ENCODE measurements at regions not wholly inside any gene's neighbourhood (a gene's known extent, or its start where the extent isn't known, plus 50 kb on each side); places are given as distances from the start of the nearest gene placed in this dataset.

DNA sequence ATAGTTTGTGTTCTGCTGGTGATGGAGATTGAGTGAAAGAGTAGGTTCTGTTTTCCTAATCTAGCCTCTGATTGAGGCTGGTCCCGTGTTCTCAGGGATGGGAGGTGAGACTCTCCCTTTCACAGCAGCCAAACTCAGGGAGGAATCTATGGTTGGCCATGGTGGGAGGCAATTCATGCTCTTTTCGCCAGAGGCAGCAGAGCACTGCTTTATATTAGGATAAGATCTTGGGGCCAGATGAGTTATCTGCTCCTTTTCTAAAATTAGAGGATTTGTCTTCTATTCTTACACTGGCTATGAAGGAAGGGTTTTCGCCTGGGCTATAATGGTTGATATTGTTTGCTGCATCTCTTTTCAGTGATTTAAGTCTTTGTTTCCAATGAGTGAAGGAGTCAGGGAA lies 63.9 kb upstream of the NLGN4X start:
- Mint-ChIP-seq H3K27me3 (ENCODE audit: low read depth) (no peaks in the 10 kb centered on the region), H3K27ac (no peak overlapping the region), H3K9me3 (no peaks in the 10 kb centered on the region), H3K36me3 (ENCODE audit: low read depth) (no peaks in the 10 kb centered on the region), H3K4me3 (no peak overlapping the region), H3K4me1 (peaks cover 4% of the 10 kb centered on the region)
- TF ChIP-seq, protein P1, sequence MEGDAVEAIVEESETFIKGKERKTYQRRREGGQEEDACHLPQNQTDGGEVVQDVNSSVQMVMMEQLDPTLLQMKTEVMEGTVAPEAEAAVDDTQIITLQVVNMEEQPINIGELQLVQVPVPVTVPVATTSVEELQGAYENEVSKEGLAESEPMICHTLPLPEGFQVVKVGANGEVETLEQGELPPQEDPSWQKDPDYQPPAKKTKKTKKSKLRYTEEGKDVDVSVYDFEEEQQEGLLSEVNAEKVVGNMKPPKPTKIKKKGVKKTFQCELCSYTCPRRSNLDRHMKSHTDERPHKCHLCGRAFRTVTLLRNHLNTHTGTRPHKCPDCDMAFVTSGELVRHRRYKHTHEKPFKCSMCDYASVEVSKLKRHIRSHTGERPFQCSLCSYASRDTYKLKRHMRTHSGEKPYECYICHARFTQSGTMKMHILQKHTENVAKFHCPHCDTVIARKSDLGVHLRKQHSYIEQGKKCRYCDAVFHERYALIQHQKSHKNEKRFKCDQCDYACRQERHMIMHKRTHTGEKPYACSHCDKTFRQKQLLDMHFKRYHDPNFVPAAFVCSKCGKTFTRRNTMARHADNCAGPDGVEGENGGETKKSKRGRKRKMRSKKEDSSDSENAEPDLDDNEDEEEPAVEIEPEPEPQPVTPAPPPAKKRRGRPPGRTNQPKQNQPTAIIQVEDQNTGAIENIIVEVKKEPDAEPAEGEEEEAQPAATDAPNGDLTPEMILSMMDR (IDR thresholded peaks at IDR 0.05; ENCODE audit: unreplicated experiment in 3 of 3): peak; percentile 12 to 29 (median 23)

DNA sequence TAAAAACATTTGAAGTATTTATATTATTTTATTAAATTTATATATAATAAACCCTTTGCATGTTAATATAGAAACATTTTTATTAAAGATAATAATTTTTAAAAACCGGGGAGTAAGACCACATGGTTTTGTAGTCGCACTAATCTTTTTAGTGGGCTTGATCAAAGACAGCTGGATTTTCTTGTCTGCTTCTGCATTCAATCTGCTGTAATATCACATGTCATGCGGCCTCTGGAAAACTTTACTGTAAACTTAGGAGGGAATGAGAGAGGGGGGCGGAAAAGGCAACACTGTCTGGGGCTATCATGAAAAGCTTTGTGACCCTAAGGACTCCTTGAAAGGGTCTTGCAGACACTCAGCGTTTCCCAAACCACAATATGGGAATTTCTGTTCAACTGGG lies 62.8 kb upstream of the NLGN4X start:
- TF ChIP-seq, protein P1 (IDR thresholded peaks at IDR 0.05; ENCODE audit: unreplicated experiment in 3 of 3): no peak
- Mint-ChIP-seq H3K27me3 (ENCODE audit: low read depth) (no peaks in the 10 kb centered on the region), H3K9me3 (no peaks in the 10 kb centered on the region), H3K36me3 (ENCODE audit: low read depth) (no peaks in the 10 kb centered on the region), H3K4me3 (no peak overlapping the region), H3K27ac (peak overlapping the region in 2 of 3 experiments; percentile 6 to 80), H3K4me1 (peaks cover 4% of the 10 kb centered on the region)

DNA sequence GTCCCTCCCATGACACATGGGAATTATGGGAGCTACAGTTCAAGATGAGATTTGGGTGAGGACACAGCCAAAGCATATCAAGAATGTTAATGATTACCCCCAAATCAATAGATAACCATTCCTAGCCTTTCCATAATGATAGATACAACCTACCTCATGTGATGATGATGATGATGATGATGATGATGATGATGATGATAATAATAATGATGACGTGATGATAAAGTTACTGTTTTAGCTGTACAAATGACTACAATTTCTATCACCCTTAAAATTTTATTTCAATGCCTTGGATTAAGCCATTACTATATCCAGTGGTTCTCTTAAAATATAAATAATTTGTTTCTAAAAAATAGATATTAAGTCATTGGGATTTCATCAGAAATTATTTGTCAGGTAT lies 55.2 kb upstream of the NLGN4X start:
- H3K36me3 Mint-ChIP-seq (ENCODE audit: low read depth): no peaks in the 10 kb centered on the region

DNA sequence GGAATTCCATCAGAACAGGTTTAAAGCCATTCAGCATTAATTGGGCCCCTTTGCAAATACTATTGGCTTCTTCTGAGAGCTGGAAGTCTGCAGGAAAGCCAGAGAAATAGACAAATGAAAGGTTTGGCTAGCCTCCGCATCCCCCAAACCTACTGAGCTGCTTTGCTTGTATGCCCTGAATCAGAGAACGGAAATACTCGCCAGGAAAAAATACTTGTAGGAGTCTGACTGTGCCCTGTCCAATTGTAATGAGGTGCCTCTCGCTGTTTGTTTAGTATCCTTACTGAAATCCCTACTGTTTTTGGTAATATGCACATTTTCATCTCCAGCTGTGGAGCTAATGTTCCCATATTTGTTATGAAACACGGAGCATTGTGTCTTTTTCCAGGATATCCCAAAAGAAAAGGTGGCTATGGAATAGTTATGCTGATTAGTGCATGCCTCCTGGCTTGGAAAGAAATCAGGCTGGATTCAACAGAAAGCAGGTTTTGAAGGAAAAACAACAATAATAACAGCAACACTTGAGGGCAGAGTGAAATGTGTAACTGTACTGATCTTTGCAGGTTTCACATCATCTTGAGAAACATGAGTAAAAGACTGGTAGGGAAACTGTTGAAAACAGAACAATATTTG lies 50.7 kb upstream of the NLGN4X start:
- Mint-ChIP-seq H3K27ac (no peak overlapping the region), H3K36me3 (ENCODE audit: low read depth) (no peaks in the 10 kb centered on the region), H3K4me1 (no peaks in the 10 kb centered on the region), H3K27me3 (ENCODE audit: low read depth) (peaks cover 18% of the 10 kb centered on the region), H3K4me3 (no peak overlapping the region), H3K9me3 (no peaks in the 10 kb centered on the region)
- TF ChIP-seq, protein P1 (IDR thresholded peaks at IDR 0.05; ENCODE audit: unreplicated experiment in 3 of 3): no peak

More for the DNA sequence above, 55.2 kb upstream of the NLGN4X start:
- Mint-ChIP-seq H3K27ac (no peak overlapping the region), H3K9me3 (no peaks in the 10 kb centered on the region), H3K4me1 (no peaks in the 10 kb centered on the region), H3K4me3 (no peak overlapping the region), H3K27me3 (ENCODE audit: low read depth) (peaks cover 15% of the 10 kb centered on the region)
- TF ChIP-seq, protein P1 (IDR thresholded peaks at IDR 0.05; ENCODE audit: unreplicated experiment in 3 of 3): no peak

All from nephron (organoid).